IMR-90 (cell line): ENCODE measurements at regions not wholly inside any gene's neighbourhood (a gene's known extent, or its start where the extent isn't known, plus 50 kb on each side); places are given as distances from the start of the nearest gene placed in this dataset.
"Not testable (repeated sequence)": the region's sequence is repeated elsewhere in the genome, so short reads cannot be mapped to it uniquely, and the experiment has no call there.

Source experiments
- ATAC-seq: fragments of 200-7000 bp; cut with Tn5 transposase; 2 replicates; pipeline ENCODE4 v1.9.1; 2020; ENCODE audit warnings: low read depth, mild to moderate bottlenecking, moderate library complexity
- BruUV-seq: library from RNA; stranded (reverse); fragments of 400-500 nt; replicated peaks from 2 replicates; lab custom pipeline; 2021; lab: Mats Ljungman, UMichigan
- CTCF ChIA-PET: fragments of 300-600 bp; formaldehyde crosslinking; extraction: SDS; loops from one replicate; lab custom pipeline; 2021; ENCODE audit warnings: antibody characterized with exemption; lab: Yijun Ruan, JAX
- POLR2A ChIA-PET: fragments of 300-600 bp; sonication (Branson Sonifier 250); formaldehyde crosslinking; loops from one replicate; lab custom pipeline; 2022; ENCODE audit warnings: antibody characterized with exemption; ENCODE audit not compliant: unreplicated experiment; lab: Charles Lee
- DNase-seq: peaks from one replicate; pipeline ENCODE4 v3.0.0; 2013
- H2AFZ ChIP-seq: replicated peaks from 2 replicates; pipeline ENCODE3; 2013; ENCODE audit warnings: low read length, mild to moderate bottlenecking; ENCODE audit not compliant: poor library complexity
- H2AK5ac ChIP-seq: 2 replicates; pipeline ENCODE4 v1.6.1; 2013; ENCODE audit warnings: low read depth, low read length, inconsistent platforms
- H2AK9ac ChIP-seq: replicated peaks from 2 replicates; pipeline ENCODE3; 2013; ENCODE audit warnings: mild to moderate bottlenecking, low read depth, low read length, moderate library complexity; ENCODE audit not compliant: poor library complexity
- H2BK120ac ChIP-seq: 2 replicates; pipeline ENCODE4 v1.6.1; 2013; ENCODE audit warnings: low read depth, low read length, inconsistent platforms
- H2BK15ac ChIP-seq: 3 replicates; pipeline ENCODE4 v1.6.1; 2013; ENCODE audit warnings: low read depth, low read length, inconsistent platforms
- H2BK20ac ChIP-seq: 2 replicates; pipeline ENCODE4 v1.6.1; 2013; ENCODE audit warnings: low read depth, mild to moderate bottlenecking, inconsistent platforms, low read length, moderate library complexity
- H2BK5ac ChIP-seq: 2 replicates; pipeline ENCODE4 v1.6.1; 2013; ENCODE audit warnings: mild to moderate bottlenecking, low read depth, low read length, inconsistent platforms; ENCODE audit not compliant: poor library complexity, severe bottlenecking
- H3K14ac ChIP-seq: replicated peaks from 2 replicates; pipeline ENCODE4 v1.6.1; 2013; ENCODE audit warnings: low read depth, low read length, inconsistent platforms
- H3K18ac ChIP-seq: 2 replicates; pipeline ENCODE4 v1.6.1; 2013; ENCODE audit warnings: low read depth, low read length, control low read depth
- H3K23ac ChIP-seq: 2 replicates; pipeline ENCODE4 v1.6.1; 2013; ENCODE audit warnings: low read depth, low read length, inconsistent platforms
- H3K27ac ChIP-seq: 2 replicates; pipeline ENCODE4 v1.5.1; 2013; ENCODE audit warnings: mild to moderate bottlenecking, control low read depth, low read length; ENCODE audit not compliant: insufficient read depth
- H3K27me3 ChIP-seq: 2 replicates; pipeline ENCODE4 v1.6.1; 2013; ENCODE audit warnings: low read length; ENCODE audit not compliant: control insufficient read depth, insufficient read depth
- H3K36me3 ChIP-seq: 2 replicates; pipeline ENCODE4 v1.6.1; 2013; ENCODE audit warnings: low read length, mixed read lengths; ENCODE audit not compliant: control insufficient read depth, insufficient read depth
- H3K4ac ChIP-seq: 2 replicates; pipeline ENCODE4 v1.6.1; 2013; ENCODE audit warnings: low read depth, low read length, inconsistent platforms
- H3K4me1 ChIP-seq: 2 replicates; pipeline ENCODE4 v1.6.1; 2013; ENCODE audit warnings: low read length, mixed read lengths; ENCODE audit not compliant: control insufficient read depth, insufficient read depth
- H3K4me2 ChIP-seq: 2 replicates; pipeline ENCODE4 v1.6.1; 2013; ENCODE audit warnings: low read depth, mild to moderate bottlenecking, control low read depth, low read length, moderate library complexity
- H3K4me3 ChIP-seq: 2 replicates; pipeline ENCODE4 v1.5.1; 2013; ENCODE audit warnings: low read depth, mild to moderate bottlenecking, control low read depth, low read length, moderate library complexity; ENCODE audit not compliant: insufficient read depth
- H3K56ac ChIP-seq: 2 replicates; pipeline ENCODE4 v1.6.1; 2013; ENCODE audit warnings: low read length, inconsistent platforms; ENCODE audit not compliant: insufficient read depth; ENCODE audit errors: extremely low read depth
- H3K79me1 ChIP-seq, 2 experiments: 2 replicates each; pipeline ENCODE4 v1.6.1; 2013; ENCODE audit warnings: low read length in 2 of 2, inconsistent platforms in 1 of 2, low read depth in 1 of 2
- H3K9ac ChIP-seq: 2 replicates; pipeline ENCODE4 v1.6.1; 2013; ENCODE audit warnings: low read depth, low read length, control low read depth
- H3K9me1 ChIP-seq: 2 replicates; pipeline ENCODE4 v1.6.1; 2013; ENCODE audit warnings: low read length, inconsistent platforms; ENCODE audit not compliant: insufficient read depth
- H3K9me3 ChIP-seq: 2 replicates; pipeline ENCODE4 v1.6.1; 2013; ENCODE audit warnings: low read length; ENCODE audit not compliant: control insufficient read depth, insufficient read depth
- H4K20me1 ChIP-seq: 2 replicates; pipeline ENCODE4 v1.6.1; 2013; ENCODE audit warnings: low read length, inconsistent platforms; ENCODE audit not compliant: insufficient read depth
- H4K5ac ChIP-seq: 2 replicates; pipeline ENCODE4 v1.6.1; 2013; ENCODE audit warnings: mild to moderate bottlenecking, low read depth, low read length, control low read depth
- H4K8ac ChIP-seq, 2 experiments: 2 replicates each; pipeline ENCODE4 v1.6.1; 2013; ENCODE audit warnings: low read depth in 2 of 2, low read length in 2 of 2, control low read depth in 1 of 2, inconsistent platforms in 1 of 2
- H4K91ac ChIP-seq: 2 replicates; pipeline ENCODE4 v1.6.1; 2013; ENCODE audit warnings: low read depth, low read length, inconsistent platforms; ENCODE audit not compliant: insufficient read depth
- WGBS, 2 experiments: methylation state at CpG; one replicate each; pipeline versions ENCODE4 v1.1.5 to v1.1.7; 2013; ENCODE audit warnings: missing lambda C conversion rate in 2 of 2; ENCODE audit not compliant: insufficient read length in 1 of 2; ENCODE audit errors: extremely low coverage in 2 of 2; 5-methylcytosine and 5-hydroxymethylcytosine counted together
- dilution Hi-C: fragments of 300-500 bp; cut with HindIII; formaldehyde crosslinking; loops from one replicate; pipeline ENCODE4 v1.14.3; 2018; ENCODE audit warnings: low sequenced_read_pairs; ENCODE audit not compliant: unreplicated experiment
- in situ Hi-C: fragments of 300-500 bp; cut with MboI; formaldehyde crosslinking; loops from 3 replicates; pipeline ENCODE4 v1.14.3; 2019; ENCODE audit warnings: low sequenced_read_pairs, inconsistent platforms, mixed read lengths
- intact Hi-C: fragments of 100-400 bp; cut with micrococcal nuclease; formaldehyde crosslinking; loops from 2 replicates; pipeline ENCODE4 v1.10.0; 2022

DNA sequence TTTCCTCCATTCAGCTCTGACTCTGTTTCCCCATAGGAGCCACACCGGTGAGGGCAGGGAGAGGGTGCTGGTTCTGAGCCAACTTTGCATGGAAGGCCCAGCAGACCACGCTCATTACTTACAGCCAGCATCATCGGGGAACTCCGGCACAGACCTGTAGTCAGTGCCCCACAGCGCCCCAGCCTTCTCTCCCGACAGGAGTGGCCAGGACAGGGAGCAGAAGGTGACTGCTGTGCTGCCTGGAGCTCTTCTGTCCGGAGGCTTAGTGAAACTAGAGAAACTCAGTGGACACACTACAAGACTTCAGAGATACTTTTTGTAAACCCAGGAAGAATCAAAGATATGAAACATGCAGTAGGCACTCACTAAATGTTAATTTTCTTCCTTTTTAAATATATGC is 111.6 kb upstream of the PLGLB2 start:
- POLR2A ChIA-PET, H3K18ac ChIP-seq, H3K14ac ChIP-seq, H4K91ac ChIP-seq, H3K23ac ChIP-seq, H2AK9ac ChIP-seq, H2BK5ac ChIP-seq, dilution Hi-C loops, H3K4me1 ChIP-seq, ATAC-seq, intact Hi-C loops, H2BK15ac ChIP-seq, BruUV-seq, H3K4me2 ChIP-seq, H3K9me3 ChIP-seq, in situ Hi-C loops, H4K8ac ChIP-seq, DNase-seq, H4K20me1 ChIP-seq, H3K79me1 ChIP-seq, H3K27ac ChIP-seq, H2AK5ac ChIP-seq, H3K27me3 ChIP-seq, H2BK120ac ChIP-seq, H4K5ac ChIP-seq, CTCF ChIA-PET, H3K56ac ChIP-seq, H2BK20ac ChIP-seq, H2AFZ ChIP-seq, H3K9me1 ChIP-seq, H3K4ac ChIP-seq, H3K4me3 ChIP-seq, H3K36me3 ChIP-seq, H3K9ac ChIP-seq: not testable (repeated sequence)
- no CpG with 5 or more reads among the region's 7 CpGs for WGBS, 2 experiments

DNA sequence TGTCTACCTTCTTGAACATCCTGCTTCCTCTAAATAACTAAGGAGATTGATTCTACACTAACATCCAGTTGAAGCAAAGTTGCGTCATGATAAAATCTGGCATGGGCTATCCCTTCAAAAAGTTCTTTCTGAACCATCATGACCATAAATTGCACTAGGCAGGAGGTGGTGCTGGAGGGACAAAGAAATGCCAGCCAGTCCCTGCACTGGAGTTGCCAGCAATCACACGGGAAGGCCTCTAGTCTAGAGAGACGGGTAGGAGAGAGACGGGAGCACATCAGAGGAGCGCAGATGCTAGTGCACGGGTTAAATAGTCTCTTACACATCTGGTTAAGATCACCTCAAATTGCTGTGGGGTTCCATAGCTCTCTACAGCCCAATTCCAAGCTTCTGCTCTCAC is 111.2 kb upstream of the PLGLB2 start:
- H4K20me1 ChIP-seq, H3K4me3 ChIP-seq, H2AK5ac ChIP-seq, in situ Hi-C loops, POLR2A ChIA-PET, CTCF ChIA-PET, H3K27me3 ChIP-seq, H4K8ac ChIP-seq, H3K23ac ChIP-seq, H2AK9ac ChIP-seq, H3K9ac ChIP-seq, H3K4ac ChIP-seq, H3K9me1 ChIP-seq, H3K56ac ChIP-seq, H2AFZ ChIP-seq, intact Hi-C loops, H2BK120ac ChIP-seq, dilution Hi-C loops, H2BK15ac ChIP-seq, H3K14ac ChIP-seq, H3K27ac ChIP-seq, ATAC-seq, H3K18ac ChIP-seq, H3K9me3 ChIP-seq, BruUV-seq, H4K5ac ChIP-seq, H2BK20ac ChIP-seq, H3K4me2 ChIP-seq, H3K36me3 ChIP-seq, H2BK5ac ChIP-seq, H3K4me1 ChIP-seq, H4K91ac ChIP-seq, DNase-seq, H3K79me1 ChIP-seq: not testable (repeated sequence)
- no CpG with 5 or more reads among the region's 6 CpGs for WGBS, 2 experiments
